Adrenal gland (tissue), 5 donors: ENCODE measurements at regions not wholly inside any gene's neighbourhood (a gene's known extent, or its start where the extent isn't known, plus 50 kb on each side); places are given as distances from the start of the nearest gene placed in this dataset.
"Not testable (repeated sequence)": the region's sequence is repeated elsewhere in the genome, so short reads cannot be mapped to it uniquely, and the experiment has no call there.

Source experiments
- POLR2A ChIP-seq, 2 donors: fragments of 450-650 bp; IDR thresholded peaks; one replicate each; pipeline ENCODE4 v1.6.1; 2017; ENCODE audit warnings: antibody characterized with exemption in 2 of 2, mild to moderate bottlenecking in 2 of 2, moderate library complexity in 1 of 2
- TF ChIP-seq, protein P1 (sequence below), 6 experiments: fragments of 450-650 bp in 4 of 6; fragments of 200-600 bp in 2 of 6; sonication (generic) in 1 of 6; IDR thresholded peaks; 1 replicate in 5 of 6; 2 replicates in 1 of 6; pipeline versions ENCODE4 v1.5.1 to v1.8.0; 2016 to 2021; ENCODE audit warnings: antibody characterized with exemption in 6 of 6, mild to moderate bottlenecking in 2 of 6, moderate library complexity in 1 of 6
- donor health status: DM: no; HTN: no; CAD: no.

DNA sequence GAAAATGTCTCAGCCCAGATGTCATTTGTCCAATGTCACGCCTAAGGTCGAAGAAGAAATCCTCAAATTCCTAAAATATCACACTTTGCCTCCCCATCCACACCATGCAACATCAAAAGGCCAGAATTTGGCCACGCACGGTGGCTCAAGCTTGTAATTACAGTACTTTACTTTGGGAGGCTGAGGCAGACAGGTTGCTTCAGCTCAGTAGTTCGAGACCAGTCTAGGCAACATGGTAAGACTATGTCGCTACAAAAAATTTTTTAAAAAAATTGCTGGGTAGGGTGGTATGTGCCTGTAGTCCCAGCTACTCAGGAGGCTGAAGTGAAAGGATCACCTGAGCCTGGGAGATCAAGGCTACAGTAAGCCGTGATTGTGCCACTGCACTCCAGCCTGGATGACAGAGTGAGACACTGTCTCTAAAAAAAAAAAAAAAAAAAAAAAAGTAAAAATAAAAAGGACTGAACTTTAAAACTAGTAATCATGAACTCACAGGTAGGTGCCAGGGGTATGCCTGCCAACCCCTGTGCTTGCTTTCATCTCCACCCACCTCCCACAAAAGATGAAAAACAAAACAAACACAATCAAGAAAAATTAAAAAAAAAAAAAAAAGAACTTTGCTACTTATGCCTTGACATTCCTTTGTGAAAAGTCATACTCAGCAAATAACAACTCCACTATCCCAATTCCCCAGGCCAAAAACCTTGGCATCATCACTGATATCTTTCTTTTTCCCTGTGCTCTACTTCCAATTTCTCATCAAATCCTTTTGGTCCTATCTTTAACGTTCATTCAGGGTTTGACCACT, 81.3 kb downstream of the SYT15 start:
- not testable (repeated sequence) for TF ChIP-seq POLR2A (IDR thresholded peaks at IDR 0.05)
- TF ChIP-seq, protein P1, sequence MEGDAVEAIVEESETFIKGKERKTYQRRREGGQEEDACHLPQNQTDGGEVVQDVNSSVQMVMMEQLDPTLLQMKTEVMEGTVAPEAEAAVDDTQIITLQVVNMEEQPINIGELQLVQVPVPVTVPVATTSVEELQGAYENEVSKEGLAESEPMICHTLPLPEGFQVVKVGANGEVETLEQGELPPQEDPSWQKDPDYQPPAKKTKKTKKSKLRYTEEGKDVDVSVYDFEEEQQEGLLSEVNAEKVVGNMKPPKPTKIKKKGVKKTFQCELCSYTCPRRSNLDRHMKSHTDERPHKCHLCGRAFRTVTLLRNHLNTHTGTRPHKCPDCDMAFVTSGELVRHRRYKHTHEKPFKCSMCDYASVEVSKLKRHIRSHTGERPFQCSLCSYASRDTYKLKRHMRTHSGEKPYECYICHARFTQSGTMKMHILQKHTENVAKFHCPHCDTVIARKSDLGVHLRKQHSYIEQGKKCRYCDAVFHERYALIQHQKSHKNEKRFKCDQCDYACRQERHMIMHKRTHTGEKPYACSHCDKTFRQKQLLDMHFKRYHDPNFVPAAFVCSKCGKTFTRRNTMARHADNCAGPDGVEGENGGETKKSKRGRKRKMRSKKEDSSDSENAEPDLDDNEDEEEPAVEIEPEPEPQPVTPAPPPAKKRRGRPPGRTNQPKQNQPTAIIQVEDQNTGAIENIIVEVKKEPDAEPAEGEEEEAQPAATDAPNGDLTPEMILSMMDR (IDR thresholded peaks at IDR 0.05): not testable (repeated sequence)
